Tibial nerve (tissue), 4 donors: ENCODE measurements at regions not wholly inside any gene's neighbourhood (a gene's known extent, or its start where the extent isn't known, plus 50 kb on each side); places are given as distances from the start of the nearest gene placed in this dataset.

Source experiments
- EP300 ChIP-seq, 2 donors: sonication (generic); formaldehyde crosslinking; IDR thresholded peaks; one replicate each; pipeline ENCODE4 v1.6.1; 2017; ENCODE audit warnings: antibody characterized with exemption in 2 of 2, mild to moderate bottlenecking in 1 of 2
- POLR2A ChIP-seq, 2 donors: fragments of 450-650 bp; IDR thresholded peaks; one replicate each; pipeline ENCODE4 v1.6.1; 2017; ENCODE audit warnings: antibody characterized with exemption in 2 of 2, mild to moderate bottlenecking in 2 of 2, moderate library complexity in 2 of 2
- TF ChIP-seq, protein P1 (sequence below), 5 experiments: fragments of 200-600 bp in 3 of 5; fragments of 450-650 bp in 2 of 5; sonication (generic) in 3 of 5; IDR thresholded peaks; one replicate each; pipeline ENCODE4 v1.5.1; 2016 to 2019; ENCODE audit warnings: antibody characterized with exemption in 5 of 5, mild to moderate bottlenecking in 3 of 5, moderate library complexity in 2 of 5

DNA sequence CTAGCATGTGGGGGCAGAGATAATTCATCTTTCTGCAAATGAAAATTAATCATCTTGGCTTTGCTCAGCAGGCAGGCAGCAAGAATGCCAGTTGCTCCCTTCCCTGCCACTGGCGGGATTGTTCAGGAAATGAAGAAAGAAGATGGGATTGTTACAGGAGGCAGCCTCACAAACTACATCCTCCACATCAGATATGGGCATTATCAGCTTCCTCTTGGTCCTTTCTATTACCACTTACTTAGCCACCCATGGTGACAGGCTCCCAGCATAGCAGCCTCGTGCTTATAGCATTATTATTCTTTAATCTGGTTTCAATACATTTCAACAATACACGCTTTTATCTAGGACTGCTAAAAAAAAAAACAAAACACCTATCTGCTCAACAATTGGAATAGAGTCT, 461.6 kb upstream of the ISX start:
- TF ChIP-seq, protein P1, sequence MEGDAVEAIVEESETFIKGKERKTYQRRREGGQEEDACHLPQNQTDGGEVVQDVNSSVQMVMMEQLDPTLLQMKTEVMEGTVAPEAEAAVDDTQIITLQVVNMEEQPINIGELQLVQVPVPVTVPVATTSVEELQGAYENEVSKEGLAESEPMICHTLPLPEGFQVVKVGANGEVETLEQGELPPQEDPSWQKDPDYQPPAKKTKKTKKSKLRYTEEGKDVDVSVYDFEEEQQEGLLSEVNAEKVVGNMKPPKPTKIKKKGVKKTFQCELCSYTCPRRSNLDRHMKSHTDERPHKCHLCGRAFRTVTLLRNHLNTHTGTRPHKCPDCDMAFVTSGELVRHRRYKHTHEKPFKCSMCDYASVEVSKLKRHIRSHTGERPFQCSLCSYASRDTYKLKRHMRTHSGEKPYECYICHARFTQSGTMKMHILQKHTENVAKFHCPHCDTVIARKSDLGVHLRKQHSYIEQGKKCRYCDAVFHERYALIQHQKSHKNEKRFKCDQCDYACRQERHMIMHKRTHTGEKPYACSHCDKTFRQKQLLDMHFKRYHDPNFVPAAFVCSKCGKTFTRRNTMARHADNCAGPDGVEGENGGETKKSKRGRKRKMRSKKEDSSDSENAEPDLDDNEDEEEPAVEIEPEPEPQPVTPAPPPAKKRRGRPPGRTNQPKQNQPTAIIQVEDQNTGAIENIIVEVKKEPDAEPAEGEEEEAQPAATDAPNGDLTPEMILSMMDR (IDR thresholded peaks at IDR 0.05) = no peak
- TF ChIP-seq POLR2A (IDR thresholded peaks at IDR 0.05) (no peak), EP300 (IDR thresholded peaks at IDR 0.05) (no peak)
